Nephron progenitor cell (in vitro differentiated cells): ENCODE measurements at regions not wholly inside any gene's neighbourhood (a gene's known extent, or its start where the extent isn't known, plus 50 kb on each side); places are given as distances from the start of the nearest gene placed in this dataset.

Experiments used
- DNase-seq: peaks from one replicate; pipeline ENCODE4 v3.0.0; 2021
- H3K27ac Mint-ChIP-seq: 2 replicates; pipeline ENCODE4 v1.8.0; 2021; ENCODE audit warnings: mild to moderate bottlenecking, moderate library complexity, mixed read lengths
- H3K27me3 Mint-ChIP-seq: 2 replicates; pipeline ENCODE4 v1.8.0; 2021; ENCODE audit warnings: mild to moderate bottlenecking, low read depth, mixed read lengths; ENCODE audit not compliant: poor library complexity
- H3K36me3 Mint-ChIP-seq: 2 replicates; pipeline ENCODE4 v1.8.0; 2021; ENCODE audit warnings: low read depth, mixed read lengths
- H3K4me1 Mint-ChIP-seq: 2 replicates; pipeline ENCODE4 v1.8.0; 2021; ENCODE audit warnings: mixed read lengths
- H3K4me3 Mint-ChIP-seq: 2 replicates; pipeline ENCODE4 v1.8.0; 2021; ENCODE audit warnings: mild to moderate bottlenecking, moderate library complexity, mixed read lengths
- H3K9me3 Mint-ChIP-seq: 2 replicates; pipeline ENCODE4 v1.8.0; 2021; ENCODE audit warnings: mild to moderate bottlenecking, moderate library complexity, mixed read lengths
- CTCF ChIP-seq: fragments of 200-600 bp; sonication (generic); IDR thresholded peaks from 2 replicates; pipeline ENCODE4 v1.5.0; 2021; ENCODE audit warnings: antibody characterized with exemption

- Mint-ChIP-seq H3K4me3 (no peak overlapping the region), H3K36me3 (peaks cover 8% of the 10 kb centered on the region)
These were observed 823.6 kb downstream of the DIAPH3 start for GRCh38 chr13:59340151-59340550.

DNA sequence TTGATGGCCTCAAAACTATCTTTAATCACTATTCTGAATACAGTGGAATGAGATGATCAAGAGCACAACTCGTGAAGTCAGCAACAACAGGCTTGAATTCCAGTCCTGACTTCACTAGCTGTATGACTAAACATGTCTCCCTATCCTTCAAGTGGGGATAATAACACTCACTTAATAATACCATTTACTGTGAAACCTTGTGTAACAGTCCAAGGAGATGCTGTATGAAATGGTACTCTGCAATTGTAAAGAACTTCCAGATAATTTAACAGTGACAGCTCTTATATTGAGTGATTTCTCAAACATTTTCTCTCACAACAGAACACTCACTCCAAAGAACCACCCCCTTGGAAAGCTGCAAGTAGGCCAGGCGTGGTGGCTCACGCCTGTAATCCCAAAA, 823.1 kb downstream of the DIAPH3 start:
- TF ChIP-seq CTCF, result no peak
- Mint-ChIP-seq H3K27me3 (no peaks in the 10 kb centered on the region), H3K9me3 (peaks cover 8% of the 10 kb centered on the region), H3K36me3 (peaks cover 8% of the 10 kb centered on the region), H3K4me1 (peaks cover 15% of the 10 kb centered on the region), H3K4me3 (no peak overlapping the region), H3K27ac (no peak overlapping the region)
- no peak for DNase-seq

More at GRCh38 chr13:59340151-59340550, 823.6 kb downstream of the DIAPH3 start:
- Mint-ChIP-seq H3K4me1 (peaks cover 11% of the 10 kb centered on the region), H3K27me3 (no peaks in the 10 kb centered on the region), H3K27ac (no peak overlapping the region), H3K9me3 (peaks cover 8% of the 10 kb centered on the region)
- no peak for DNase-seq
- TF ChIP-seq CTCF, result no peak

GRCh38 chr13:59342400-59342799, 821.3 kb downstream of the DIAPH3 start:
- peaks cover 8% of the 10 kb centered on the region for H3K9me3 Mint-ChIP-seq
- H3K36me3 Mint-ChIP-seq, result peaks cover 8% of the 10 kb centered on the region
- no peaks in the 10 kb centered on the region for H3K27me3 Mint-ChIP-seq
- H3K4me1 Mint-ChIP-seq, result peaks cover 17% of the 10 kb centered on the region
- no peak for DNase-seq
- H3K4me3 Mint-ChIP-seq, result no peak overlapping the region
- no peak overlapping the region for H3K27ac Mint-ChIP-seq
- no peak for TF ChIP-seq CTCF

GRCh38 chr13:59343132-59343531, 820.6 kb downstream of the DIAPH3 start:
- TF ChIP-seq CTCF, result no peak
- Mint-ChIP-seq H3K36me3 (peaks cover 8% of the 10 kb centered on the region), H3K4me1 (peaks cover 17% of the 10 kb centered on the region), H3K9me3 (peaks cover 8% of the 10 kb centered on the region), H3K4me3 (no peak overlapping the region), H3K27me3 (no peaks in the 10 kb centered on the region), H3K27ac (no peak overlapping the region)
- DNase-seq, result no peak

DNA sequence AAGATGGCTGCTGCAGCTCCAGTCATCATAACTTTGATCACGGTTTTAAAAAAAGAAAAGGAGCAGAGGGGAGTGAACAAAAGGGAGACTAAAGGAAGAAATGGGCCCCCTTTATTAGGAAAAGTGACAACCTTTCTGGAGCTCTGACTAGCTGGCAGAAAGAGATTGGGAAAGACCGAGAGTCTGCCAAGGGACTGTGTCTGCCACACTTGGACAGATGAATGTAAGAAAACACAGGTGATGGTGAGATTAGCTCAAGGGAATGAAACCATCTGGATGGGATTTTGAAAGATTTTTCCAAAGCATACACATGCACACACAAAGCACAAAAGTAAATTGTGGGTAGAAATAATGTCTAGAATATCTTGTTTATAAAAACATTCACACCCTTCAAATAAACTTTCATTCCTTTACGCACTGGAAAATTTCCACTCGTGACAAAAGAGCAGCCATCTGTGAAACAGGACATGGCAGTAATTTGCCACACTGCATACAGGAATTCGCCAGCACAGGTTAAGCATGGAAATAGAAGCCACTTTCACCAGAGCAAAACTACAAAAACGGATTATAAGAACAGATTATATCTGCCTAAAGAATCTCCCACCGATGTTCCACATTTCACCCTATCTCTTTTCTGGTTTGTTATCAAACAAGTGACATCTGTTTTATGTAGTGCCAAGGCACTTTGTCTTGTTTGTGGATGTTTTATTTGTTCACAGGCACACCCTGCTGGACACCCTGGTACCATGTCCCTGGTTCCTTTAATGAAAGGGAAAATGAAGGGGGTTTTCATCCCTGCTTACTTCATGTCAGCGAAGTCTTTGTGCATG, 819.5 kb downstream of the DIAPH3 start:
- no peak for TF ChIP-seq CTCF
- no peak for DNase-seq
- H3K27ac Mint-ChIP-seq, result peak overlapping the region; percentile 78
- H3K36me3 Mint-ChIP-seq, result peaks cover 8% of the 10 kb centered on the region
- peaks cover 8% of the 10 kb centered on the region for H3K9me3 Mint-ChIP-seq
- H3K27me3 Mint-ChIP-seq, result no peaks in the 10 kb centered on the region
- peaks cover 19% of the 10 kb centered on the region for H3K4me1 Mint-ChIP-seq
- H3K4me3 Mint-ChIP-seq, result no peak overlapping the region

GRCh38 chr13:59345311-59345710, 818.4 kb downstream of the DIAPH3 start:
- DNase-seq, result no peak
- Mint-ChIP-seq H3K4me3 (no peak overlapping the region), H3K4me1 (peaks cover 30% of the 10 kb centered on the region), H3K27ac (peak overlapping the region; percentile 50), H3K27me3 (no peaks in the 10 kb centered on the region), H3K9me3 (peaks cover 8% of the 10 kb centered on the region), H3K36me3 (peaks cover 8% of the 10 kb centered on the region)
- TF ChIP-seq CTCF, result no peak
